Keratinocyte (primary cell): ENCODE measurements at regions not wholly inside any gene's neighbourhood (a gene's known extent, or its start where the extent isn't known, plus 50 kb on each side); places are given as distances from the start of the nearest gene placed in this dataset.

Experiments used
- DNase-seq: peaks from one replicate; pipeline ENCODE4 v3.0.0-alpha.2; 2011; ENCODE audit warnings: low read depth, missing footprints, low spot score
- FAIRE-seq: peaks from 2 replicates; lab custom pipeline; 2011; peaks lifted over from hg19 to GRCh38; lab: Jason Lieb, UNC
- H2AFZ ChIP-seq: 2 replicates; pipeline ENCODE4 v1.6.0; 2012; ENCODE audit warnings: low read length, control low read depth, inconsistent platforms; ENCODE audit not compliant: control insufficient read depth
- H3K27ac ChIP-seq: 2 replicates; pipeline ENCODE4 v1.5.1; 2011; ENCODE audit warnings: low read length; ENCODE audit not compliant: control insufficient read depth, insufficient read depth
- H3K27me3 ChIP-seq: 3 replicates; pipeline ENCODE4 v1.6.0; 2011; ENCODE audit warnings: low read length; ENCODE audit not compliant: control insufficient read depth, insufficient read depth; ENCODE audit errors: extremely low read depth
- H3K36me3 ChIP-seq, 2 experiments: 2 replicates in 1 of 2; 3 replicates in 1 of 2; pipeline ENCODE4 v1.5.1; 2011; ENCODE audit warnings: low read length in 2 of 2, mild to moderate bottlenecking in 1 of 2; ENCODE audit not compliant: control insufficient read depth in 2 of 2, insufficient read depth in 2 of 2; ENCODE audit errors: extremely low read depth in 1 of 2
- H3K4me1 ChIP-seq: 3 replicates; pipeline ENCODE4 v1.5.1; 2011; ENCODE audit warnings: low read length; ENCODE audit not compliant: control insufficient read depth, insufficient read depth; ENCODE audit errors: extremely low read depth
- H3K4me2 ChIP-seq: 3 replicates; pipeline ENCODE4 v1.6.0; 2011; ENCODE audit warnings: low read depth, low read length; ENCODE audit not compliant: control insufficient read depth, insufficient read depth; ENCODE audit errors: extremely low read depth
- H3K4me3 ChIP-seq, 3 experiments: fragments of 200-600 bp in 1 of 3; sonication (generic) in 1 of 3; 2 replicates in 2 of 3; 3 replicates in 1 of 3; pipeline ENCODE4 v1.5.1; 2011 to 2016; ENCODE audit warnings: low read length in 3 of 3, mild to moderate bottlenecking in 3 of 3, control low read depth in 2 of 3, inconsistent platforms in 1 of 3, low read depth in 1 of 3, mixed read lengths in 1 of 3, mixed run types in 1 of 3, moderate library complexity in 1 of 3; ENCODE audit not compliant: control insufficient read depth in 2 of 3, insufficient read depth in 2 of 3; ENCODE audit errors: extremely low read depth in 1 of 3
- H3K79me2 ChIP-seq: 2 replicates; pipeline ENCODE4 v1.6.0; 2012; ENCODE audit warnings: low read length; ENCODE audit not compliant: control insufficient read depth, insufficient read depth
- H3K9ac ChIP-seq: 3 replicates; pipeline ENCODE4 v1.6.0; 2011; ENCODE audit warnings: low read length; ENCODE audit not compliant: control insufficient read depth, insufficient read depth; ENCODE audit errors: extremely low read depth
- H3K9me1 ChIP-seq: 3 replicates; pipeline ENCODE4 v1.6.0; 2011; ENCODE audit warnings: low read length; ENCODE audit not compliant: control insufficient read depth, insufficient read depth; ENCODE audit errors: extremely low read depth
- H3K9me3 ChIP-seq: 2 replicates; pipeline ENCODE4 v1.5.1; 2012; ENCODE audit warnings: low read depth, low read length; ENCODE audit not compliant: control insufficient read depth
- H4K20me1 ChIP-seq: 3 replicates; pipeline ENCODE4 v1.6.0; 2011; ENCODE audit warnings: low read length; ENCODE audit not compliant: control insufficient read depth, insufficient read depth; ENCODE audit errors: extremely low read depth
- EZH2 ChIP-seq: IDR thresholded peaks from one replicate; pipeline ENCODE4 v1.6.1; 2012; ENCODE audit warnings: inconsistent platforms, mild to moderate bottlenecking, low read length, moderate library complexity
- dilution Hi-C: fragments of 300-500 bp; cut with MboI; formaldehyde crosslinking; loops from one replicate; pipeline ENCODE4 v1.7.0; 2020; ENCODE audit warnings: low sequenced_read_pairs; ENCODE audit not compliant: extremely low pct_ligation_motif_present
- TF ChIP-seq, protein P1 (sequence below), 3 experiments: IDR thresholded peaks in 1 of 3; conservative IDR thresholded peaks in 1 of 3; optimal IDR thresholded peaks in 1 of 3; 2 replicates in 2 of 3; 3 replicates in 1 of 3; pipeline versions ENCODE3 to v1.5.1; 2011; ENCODE audit warnings: low read length in 3 of 3, mild to moderate bottlenecking in 3 of 3, moderate library complexity in 2 of 3, control low read depth in 1 of 3, inconsistent platforms in 1 of 3; ENCODE audit not compliant: insufficient read depth in 2 of 3; ENCODE audit errors: extremely low read depth in 1 of 3

DNA sequence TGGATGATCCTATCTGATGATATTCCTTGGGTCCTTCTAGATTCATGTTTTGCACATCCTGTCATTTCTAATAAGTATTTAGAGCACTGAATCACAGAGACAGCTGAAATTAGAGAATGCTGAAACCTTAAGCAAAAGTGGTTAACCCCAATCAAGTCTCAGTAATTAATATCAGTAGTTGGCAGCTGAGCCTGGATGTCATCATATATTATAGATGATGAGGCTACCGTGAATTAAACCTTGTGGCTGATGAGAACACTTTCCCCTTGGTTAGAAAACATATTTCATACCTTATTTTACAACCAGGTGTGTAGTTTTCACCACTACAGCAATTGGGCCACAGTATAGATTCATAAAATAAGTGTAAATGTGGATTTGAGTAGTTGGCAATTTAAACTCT lies 499.0 kb downstream of the PDGFC start:
- Histone ChIP-seq H3K9ac (no peak overlapping the region), H3K36me3 (no peaks in the 10 kb centered on the region), H4K20me1 (no peaks in the 10 kb centered on the region), H3K4me2 (no peak overlapping the region), H3K27me3 (no peaks in the 10 kb centered on the region), H2AFZ (peak overlapping the region; percentile 54), H3K27ac (no peak overlapping the region), H3K79me2 (no peaks in the 10 kb centered on the region), H3K9me1 (no peaks in the 10 kb centered on the region), H3K4me1 (peaks cover 18% of the 10 kb centered on the region), H3K9me3 (no peaks in the 10 kb centered on the region), H3K4me3 (no peak overlapping the region)
- dilution Hi-C loops, result no loop called here
- TF ChIP-seq EZH2, result no peak
- TF ChIP-seq, protein P1, sequence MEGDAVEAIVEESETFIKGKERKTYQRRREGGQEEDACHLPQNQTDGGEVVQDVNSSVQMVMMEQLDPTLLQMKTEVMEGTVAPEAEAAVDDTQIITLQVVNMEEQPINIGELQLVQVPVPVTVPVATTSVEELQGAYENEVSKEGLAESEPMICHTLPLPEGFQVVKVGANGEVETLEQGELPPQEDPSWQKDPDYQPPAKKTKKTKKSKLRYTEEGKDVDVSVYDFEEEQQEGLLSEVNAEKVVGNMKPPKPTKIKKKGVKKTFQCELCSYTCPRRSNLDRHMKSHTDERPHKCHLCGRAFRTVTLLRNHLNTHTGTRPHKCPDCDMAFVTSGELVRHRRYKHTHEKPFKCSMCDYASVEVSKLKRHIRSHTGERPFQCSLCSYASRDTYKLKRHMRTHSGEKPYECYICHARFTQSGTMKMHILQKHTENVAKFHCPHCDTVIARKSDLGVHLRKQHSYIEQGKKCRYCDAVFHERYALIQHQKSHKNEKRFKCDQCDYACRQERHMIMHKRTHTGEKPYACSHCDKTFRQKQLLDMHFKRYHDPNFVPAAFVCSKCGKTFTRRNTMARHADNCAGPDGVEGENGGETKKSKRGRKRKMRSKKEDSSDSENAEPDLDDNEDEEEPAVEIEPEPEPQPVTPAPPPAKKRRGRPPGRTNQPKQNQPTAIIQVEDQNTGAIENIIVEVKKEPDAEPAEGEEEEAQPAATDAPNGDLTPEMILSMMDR (optimal IDR thresholded peaks at IDR 0.05 in 1 of 3, IDR thresholded peaks at IDR 0.05 in 1 of 3, conservative IDR thresholded peaks at IDR 0.05 in 1 of 3; ENCODE audit: extremely low read depth in 1 of 3, insufficient read depth in 2 of 3, low read length in 3 of 3), result no peak
- FAIRE-seq (no peak), DNase-seq (no peak)

- Histone ChIP-seq H3K27ac (no peak overlapping the region), H3K9me3 (no peaks in the 10 kb centered on the region), H3K9ac (no peak overlapping the region), H3K79me2 (no peaks in the 10 kb centered on the region), H4K20me1 (no peaks in the 10 kb centered on the region), H3K4me3 (no peak overlapping the region), H3K4me2 (no peak overlapping the region), H3K4me1 (no peaks in the 10 kb centered on the region), H2AFZ (no peak overlapping the region), H3K9me1 (no peaks in the 10 kb centered on the region), H3K36me3 (no peaks in the 10 kb centered on the region), H3K27me3 (no peaks in the 10 kb centered on the region)
- FAIRE-seq, result no peak
- no peak for DNase-seq
- TF ChIP-seq EZH2, result no peak
- TF ChIP-seq, protein P1 (optimal IDR thresholded peaks at IDR 0.05 in 1 of 3, IDR thresholded peaks at IDR 0.05 in 1 of 3, conservative IDR thresholded peaks at IDR 0.05 in 1 of 3; ENCODE audit: extremely low read depth in 1 of 3, insufficient read depth in 2 of 3, low read length in 3 of 3), result no peak
- dilution Hi-C loops, result no loop called here
Observed at GRCh38 chr4:156459584-156459983, 505.9 kb upstream of the CTSO start.
